ENCODE measurements at regions not wholly inside any gene's neighbourhood (a gene's known extent, or its start where the extent isn't known, plus 50 kb on each side); places are given as distances from the start of the nearest gene placed in this dataset.

DNA sequence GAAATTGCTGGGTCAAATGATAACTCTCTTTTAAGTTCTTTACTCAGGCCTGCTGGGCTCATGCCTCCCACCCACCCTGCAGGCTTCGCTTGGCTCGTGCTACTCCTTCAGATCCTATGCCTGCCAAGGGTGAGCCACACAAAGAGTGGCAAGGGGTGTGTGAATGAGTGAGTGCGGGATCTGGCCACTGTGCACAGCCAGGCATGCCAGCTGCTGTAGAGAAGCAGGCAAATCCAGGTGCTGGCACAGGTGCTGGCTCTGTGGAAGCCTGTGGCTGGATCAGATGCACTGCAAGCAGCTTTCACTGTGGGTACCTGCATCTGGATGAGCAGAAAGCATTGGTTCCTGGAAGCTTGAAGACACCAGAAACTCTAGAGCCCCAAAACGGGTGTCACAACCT, 1055.7 kb upstream of the EPHA6 start:
- TF ChIP-seq ZNF274 (IDR thresholded peaks at IDR 0.05; ENCODE audit: low read depth, low read length) (no peak), SUZ12 (IDR thresholded peaks at IDR 0.05; ENCODE audit: extremely low read depth, insufficient read depth, insufficient read length) (no peak)
